Hepatocyte (in vitro differentiated cells): ENCODE measurements at regions not wholly inside any gene's neighbourhood (a gene's known extent, or its start where the extent isn't known, plus 50 kb on each side); places are given as distances from the start of the nearest gene placed in this dataset.

Experiments
- DNase-seq: peaks from one replicate; pipeline ENCODE4 v3.0.0-alpha.2; 2016; ENCODE audit warnings: low spot score
- H2AFZ ChIP-seq: fragments of 200-600 bp; sonication (generic); 2 replicates; pipeline ENCODE4 v1.6.0; 2016; ENCODE audit warnings: antibody characterized with exemption, mild to moderate bottlenecking
- H3K27ac ChIP-seq: fragments of 200-600 bp; sonication (generic); 2 replicates; pipeline ENCODE4 v1.5.1; 2016; ENCODE audit warnings: mild to moderate bottlenecking
- H3K27me3 ChIP-seq: fragments of 200-600 bp; sonication (generic); 2 replicates; pipeline ENCODE4 v1.6.1; 2016
- H3K36me3 ChIP-seq: fragments of 200-600 bp; sonication (generic); replicated peaks from 2 replicates; pipeline ENCODE4 v1.5.1; 2016; ENCODE audit warnings: low read depth; ENCODE audit not compliant: insufficient read depth
- H3K4me1 ChIP-seq: fragments of 200-600 bp; sonication (generic); 2 replicates; pipeline ENCODE4 v1.5.1; 2016; ENCODE audit warnings: mild to moderate bottlenecking, moderate library complexity; ENCODE audit not compliant: insufficient read depth
- H3K4me2 ChIP-seq: fragments of 200-600 bp; sonication (generic); 2 replicates; pipeline ENCODE4 v1.6.0; 2016
- H3K4me3 ChIP-seq: fragments of 200-600 bp; sonication (generic); 2 replicates; pipeline ENCODE4 v1.5.1; 2016; ENCODE audit warnings: mild to moderate bottlenecking
- H3K79me2 ChIP-seq: fragments of 200-600 bp; sonication (generic); 2 replicates; pipeline ENCODE4 v1.6.0; 2017; ENCODE audit warnings: mild to moderate bottlenecking
- H3K9me2 ChIP-seq: fragments of 200-600 bp; sonication (generic); replicated peaks from 2 replicates; pipeline ENCODE4 v1.6.0; 2017; ENCODE audit warnings: mild to moderate bottlenecking; ENCODE audit not compliant: insufficient read depth
- H3K9me3 ChIP-seq: fragments of 200-600 bp; sonication (generic); 2 replicates; pipeline ENCODE4 v1.5.1; 2016; ENCODE audit warnings: low read depth, mild to moderate bottlenecking
- H4K20me1 ChIP-seq: fragments of 200-600 bp; sonication (generic); 2 replicates; pipeline ENCODE4 v1.6.0; 2016; ENCODE audit warnings: mild to moderate bottlenecking; ENCODE audit not compliant: insufficient read depth, poor library complexity, severe bottlenecking
- EZH2 ChIP-seq: fragments of 200-600 bp; sonication (generic); IDR thresholded peaks from 2 replicates; pipeline ENCODE4 v1.6.1; 2016; ENCODE audit warnings: antibody characterized with exemption, mild to moderate bottlenecking, borderline replicate concordance
- EZH2phosphoT487 ChIP-seq: fragments of 200-600 bp; sonication (generic); IDR thresholded peaks from one replicate; pipeline ENCODE4 v1.6.1; 2018; ENCODE audit warnings: antibody characterized with exemption, mild to moderate bottlenecking, low read depth, moderate library complexity; ENCODE audit not compliant: unreplicated experiment, severe bottlenecking
- WGBS: methylation state at CpG from one replicate; pipeline ENCODE4 v1.1.6; 2016; ENCODE audit warnings: low lambda C conversion rate; ENCODE audit errors: missing lambda C conversion rate; 5-methylcytosine and 5-hydroxymethylcytosine counted together
- TF ChIP-seq, protein P1 (sequence below): fragments of 200-600 bp; sonication (generic); IDR thresholded peaks from 2 replicates; pipeline ENCODE4 v1.5.1; 2016; ENCODE audit warnings: antibody characterized with exemption, mild to moderate bottlenecking; ENCODE audit not compliant: poor library complexity

DNA sequence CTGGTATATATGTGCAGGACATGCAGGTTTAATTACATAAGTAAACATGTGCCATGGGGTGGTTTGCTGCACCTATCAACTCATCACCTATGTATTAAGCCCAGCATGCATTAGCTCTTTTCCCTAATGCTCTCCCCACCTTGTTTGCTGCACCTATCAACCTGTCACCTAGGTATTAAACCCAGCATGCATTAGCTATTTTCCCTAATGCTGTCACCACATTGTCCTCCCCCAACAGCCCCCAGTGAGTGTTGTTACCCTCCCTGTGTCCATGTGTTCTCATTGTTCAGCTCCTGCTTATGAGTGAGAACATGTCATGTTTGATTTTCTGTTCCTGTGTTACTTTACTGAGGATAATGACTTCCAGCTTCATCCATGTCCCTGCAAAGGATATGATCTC, 300.5 kb downstream of the ANKRD7 start:
- H2AFZ ChIP-seq = no peak overlapping the region
- DNase-seq = no peak
- TF ChIP-seq EZH2 (no peak), EZH2phosphoT487 (no peak)
- TF ChIP-seq, protein P1, sequence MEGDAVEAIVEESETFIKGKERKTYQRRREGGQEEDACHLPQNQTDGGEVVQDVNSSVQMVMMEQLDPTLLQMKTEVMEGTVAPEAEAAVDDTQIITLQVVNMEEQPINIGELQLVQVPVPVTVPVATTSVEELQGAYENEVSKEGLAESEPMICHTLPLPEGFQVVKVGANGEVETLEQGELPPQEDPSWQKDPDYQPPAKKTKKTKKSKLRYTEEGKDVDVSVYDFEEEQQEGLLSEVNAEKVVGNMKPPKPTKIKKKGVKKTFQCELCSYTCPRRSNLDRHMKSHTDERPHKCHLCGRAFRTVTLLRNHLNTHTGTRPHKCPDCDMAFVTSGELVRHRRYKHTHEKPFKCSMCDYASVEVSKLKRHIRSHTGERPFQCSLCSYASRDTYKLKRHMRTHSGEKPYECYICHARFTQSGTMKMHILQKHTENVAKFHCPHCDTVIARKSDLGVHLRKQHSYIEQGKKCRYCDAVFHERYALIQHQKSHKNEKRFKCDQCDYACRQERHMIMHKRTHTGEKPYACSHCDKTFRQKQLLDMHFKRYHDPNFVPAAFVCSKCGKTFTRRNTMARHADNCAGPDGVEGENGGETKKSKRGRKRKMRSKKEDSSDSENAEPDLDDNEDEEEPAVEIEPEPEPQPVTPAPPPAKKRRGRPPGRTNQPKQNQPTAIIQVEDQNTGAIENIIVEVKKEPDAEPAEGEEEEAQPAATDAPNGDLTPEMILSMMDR = no peak
- H3K36me3 ChIP-seq = no peaks in the 10 kb centered on the region
- H3K79me2 ChIP-seq = no peaks in the 10 kb centered on the region
- H3K4me1 ChIP-seq = no peaks in the 10 kb centered on the region
- no peaks in the 10 kb centered on the region for H3K9me3 ChIP-seq
- H4K20me1 ChIP-seq = no peaks in the 10 kb centered on the region
- H3K9me2 ChIP-seq = no peaks in the 10 kb centered on the region
- H3K4me3 ChIP-seq = no peak overlapping the region
- H3K27ac ChIP-seq = no peak overlapping the region
- H3K4me2 ChIP-seq = no peak overlapping the region
- H3K27me3 ChIP-seq = no peaks in the 10 kb centered on the region

DNA sequence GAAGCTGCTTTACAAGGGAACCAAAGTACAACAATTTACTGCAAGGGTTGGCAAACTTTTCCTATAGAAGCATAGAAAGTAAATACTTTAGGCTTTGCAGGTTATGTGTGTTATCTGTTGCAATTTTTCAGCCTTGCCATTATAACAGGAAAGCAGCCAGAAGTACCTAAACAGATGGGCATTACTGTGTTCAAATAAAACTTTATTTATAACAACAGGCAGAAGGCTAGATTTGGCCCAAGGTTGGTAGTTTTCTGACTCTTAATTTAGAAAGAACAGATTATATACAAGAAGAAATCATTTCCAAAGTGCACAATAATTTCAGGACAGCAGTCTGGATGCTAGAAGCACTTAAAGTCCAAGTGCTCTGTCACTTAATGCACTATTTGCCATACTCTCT, 307.1 kb downstream of the ANKRD7 start:
- TF ChIP-seq, protein P1 = no peak
- TF ChIP-seq EZH2 = no peak
- no peak for TF ChIP-seq EZH2phosphoT487
- no peaks in the 10 kb centered on the region for H3K4me1 ChIP-seq
- H3K27ac ChIP-seq = no peak overlapping the region
- H3K27me3 ChIP-seq = no peaks in the 10 kb centered on the region
- H3K4me2 ChIP-seq = no peak overlapping the region
- H2AFZ ChIP-seq = no peak overlapping the region
- H3K4me3 ChIP-seq = no peak overlapping the region
- no peaks in the 10 kb centered on the region for H3K36me3 ChIP-seq
- H3K9me3 ChIP-seq = no peaks in the 10 kb centered on the region
- H3K9me2 ChIP-seq = no peaks in the 10 kb centered on the region
- no peak for DNase-seq
- H3K79me2 ChIP-seq = no peaks in the 10 kb centered on the region
- no peaks in the 10 kb centered on the region for H4K20me1 ChIP-seq

DNA sequence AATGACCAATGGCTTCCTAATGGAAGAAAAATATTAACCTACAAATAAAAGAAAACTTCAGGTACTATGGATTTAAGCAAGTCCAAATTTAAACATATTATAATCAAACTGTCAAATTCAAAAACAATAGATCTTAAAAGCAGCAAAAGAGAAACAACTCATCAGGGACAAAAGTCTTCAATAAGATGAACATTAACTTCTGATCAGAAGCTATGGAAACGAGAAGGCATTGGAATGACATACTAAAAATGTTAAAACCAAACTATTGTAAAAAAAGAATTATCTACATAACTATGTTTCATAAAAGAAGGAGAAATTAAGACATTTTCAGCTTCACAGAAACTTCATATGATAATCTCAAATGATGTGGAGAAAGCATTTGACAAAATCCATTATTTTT, 334.7 kb downstream of the ANKRD7 start:
- DNase-seq = no peak
- Histone ChIP-seq H3K27me3 (no peaks in the 10 kb centered on the region), H3K9me2 (no peaks in the 10 kb centered on the region), H3K4me3 (no peak overlapping the region), H4K20me1 (no peaks in the 10 kb centered on the region), H3K79me2 (no peaks in the 10 kb centered on the region), H3K27ac (no peak overlapping the region), H3K4me1 (no peaks in the 10 kb centered on the region), H3K4me2 (no peak overlapping the region), H3K9me3 (no peaks in the 10 kb centered on the region), H2AFZ (no peak overlapping the region), H3K36me3 (no peaks in the 10 kb centered on the region)
- no peak for TF ChIP-seq EZH2
- no peak for TF ChIP-seq EZH2phosphoT487
- TF ChIP-seq, protein P1 = no peak
- 77% methylated on average over 1 of the region's 1 CpG for WGBS

DNA sequence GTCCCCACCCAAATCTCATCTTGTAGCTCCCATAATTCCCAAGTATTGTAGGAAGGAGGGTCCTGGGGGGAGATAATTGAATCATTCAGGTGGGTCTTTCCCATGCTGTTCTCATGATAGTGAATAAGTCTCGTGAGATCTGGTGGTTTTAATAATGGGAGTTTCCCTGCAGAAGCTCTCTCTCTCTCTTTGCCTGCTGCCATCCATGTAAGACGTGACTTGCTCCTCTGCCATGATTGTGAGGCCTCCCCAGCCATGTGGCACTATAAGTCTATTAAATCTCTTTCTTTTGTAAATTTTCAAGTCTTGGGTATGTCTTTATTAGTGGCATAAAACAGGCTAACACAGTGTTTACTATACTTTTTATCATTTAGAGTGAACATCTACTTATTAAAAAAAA, 338.8 kb downstream of the ANKRD7 start:
- Histone ChIP-seq H3K27ac (no peak overlapping the region), H3K4me3 (no peak overlapping the region), H4K20me1 (no peaks in the 10 kb centered on the region), H3K9me3 (no peaks in the 10 kb centered on the region), H3K36me3 (no peaks in the 10 kb centered on the region), H3K9me2 (no peaks in the 10 kb centered on the region), H3K4me2 (no peak overlapping the region), H2AFZ (no peak overlapping the region), H3K4me1 (no peaks in the 10 kb centered on the region), H3K27me3 (no peaks in the 10 kb centered on the region), H3K79me2 (no peaks in the 10 kb centered on the region)
- WGBS = 92% methylated on average over 2 of the region's 2 CpGs
- no peak for TF ChIP-seq EZH2phosphoT487
- no peak for TF ChIP-seq EZH2
- TF ChIP-seq, protein P1 = no peak
- no peak for DNase-seq
